Renal cortex interstitium (tissue), 11 donors: ENCODE measurements at regions not wholly inside any gene's neighbourhood (a gene's known extent, or its start where the extent isn't known, plus 50 kb on each side); places are given as distances from the start of the nearest gene placed in this dataset.
"Not testable (repeated sequence)": the region's sequence is repeated elsewhere in the genome, so short reads cannot be mapped to it uniquely, and the experiment has no call there.

Experiments
- DNase-seq, 11 donors: peaks; one replicate each; pipeline ENCODE4 v3.0.0-alpha.2; 2013; ENCODE audit warnings: low read depth in 9 of 11, low spot score in 4 of 11; ENCODE audit errors: extremely low read depth in 1 of 11

DNA sequence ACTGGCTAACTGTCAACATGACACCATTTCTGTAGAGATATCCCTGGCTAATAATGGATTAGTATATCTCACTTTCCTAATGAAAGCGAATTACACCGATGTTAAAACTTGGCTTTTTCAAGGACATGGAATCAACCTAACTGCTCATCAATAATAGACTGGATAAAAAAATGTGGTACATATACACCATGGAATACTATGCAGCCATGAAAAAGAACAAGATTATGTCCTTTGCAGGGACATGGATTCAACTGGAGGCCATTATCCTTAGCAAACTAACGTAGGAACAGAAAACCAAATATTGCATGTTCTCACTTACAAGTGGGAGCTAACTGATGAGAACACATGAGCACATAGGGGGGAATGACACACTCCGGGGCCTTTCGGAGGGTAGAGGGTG is 62.6 kb downstream of the ZIC1 start:
- no peak for DNase-seq

DNA sequence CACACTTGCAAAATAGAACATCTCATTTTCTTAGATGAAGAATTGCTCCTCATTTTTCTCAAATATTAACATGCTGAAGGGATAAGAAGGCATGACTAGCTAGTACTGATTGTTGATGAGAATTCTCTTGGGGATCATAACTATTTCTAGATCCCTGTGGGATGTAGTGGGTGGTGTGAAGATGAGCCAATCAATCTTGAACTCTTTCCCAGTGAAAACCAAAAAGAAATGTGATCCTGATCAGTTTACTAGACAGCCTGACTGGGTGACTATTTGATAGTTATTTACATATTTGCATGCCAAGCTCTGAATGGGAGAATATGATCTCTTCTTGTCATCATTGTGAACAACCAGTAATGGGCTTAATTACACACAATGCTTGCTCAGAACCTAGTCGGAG is 63.7 kb downstream of the ZIC1 start:
- no peak for DNase-seq

DNA sequence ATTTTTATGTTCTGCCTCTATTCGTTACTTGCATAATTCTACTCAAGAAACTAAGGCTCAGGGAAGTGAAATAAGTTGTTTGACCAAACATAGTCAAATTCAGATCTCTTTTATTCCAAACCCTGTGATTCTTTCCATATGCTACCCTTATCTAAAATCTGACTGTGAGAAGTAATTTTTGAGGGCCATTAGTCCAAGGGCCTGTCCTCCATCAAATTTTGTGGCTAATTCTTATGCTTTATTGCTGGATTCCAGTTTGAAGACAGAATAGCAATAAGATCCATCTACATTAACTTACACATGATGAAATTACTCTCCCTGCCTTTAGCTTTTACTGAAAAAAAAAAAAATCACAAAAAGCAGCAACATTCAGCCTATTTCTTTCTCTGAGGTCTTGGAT is 74.0 kb downstream of the ZIC1 start:
- DNase-seq = no peak

DNA sequence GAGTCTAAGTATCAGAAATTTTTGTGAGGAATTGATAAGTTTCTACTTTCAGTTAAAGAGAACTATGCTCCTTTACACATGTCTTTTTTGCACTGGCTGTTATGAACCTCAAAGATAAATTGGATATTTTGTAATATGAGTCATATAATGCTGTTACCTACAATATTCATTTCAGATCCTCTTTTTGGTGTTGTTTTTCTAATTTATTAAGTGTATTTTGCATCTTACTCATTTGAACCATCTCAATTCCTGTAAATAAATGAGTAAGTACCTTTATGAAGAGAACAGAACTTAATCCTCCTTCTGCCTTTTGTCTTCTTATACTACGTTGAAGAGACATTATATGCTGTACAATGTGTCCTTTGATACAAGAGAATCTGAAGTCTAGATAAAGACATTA is 74.4 kb downstream of the ZIC1 start:
- DNase-seq = no peak

DNA sequence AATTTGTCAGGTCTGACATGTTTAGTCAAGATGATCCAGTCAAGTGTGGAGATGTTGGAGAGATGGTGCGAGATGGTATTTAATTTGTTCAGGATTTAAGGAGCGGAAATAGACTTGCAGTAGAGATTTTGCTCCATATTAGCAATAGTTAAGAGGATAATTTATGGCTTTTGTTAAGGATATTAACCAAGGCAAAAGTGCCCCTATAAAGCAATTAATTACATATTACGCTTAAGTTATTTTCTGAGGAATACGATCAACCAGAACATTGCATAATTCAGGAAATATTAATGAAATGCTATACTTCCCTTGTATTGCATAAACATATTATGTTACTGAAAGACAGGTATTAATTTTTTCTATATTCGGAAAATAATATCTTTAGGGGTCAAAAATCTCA is 83.9 kb downstream of the ZIC1 start:
- no peak for DNase-seq

DNA sequence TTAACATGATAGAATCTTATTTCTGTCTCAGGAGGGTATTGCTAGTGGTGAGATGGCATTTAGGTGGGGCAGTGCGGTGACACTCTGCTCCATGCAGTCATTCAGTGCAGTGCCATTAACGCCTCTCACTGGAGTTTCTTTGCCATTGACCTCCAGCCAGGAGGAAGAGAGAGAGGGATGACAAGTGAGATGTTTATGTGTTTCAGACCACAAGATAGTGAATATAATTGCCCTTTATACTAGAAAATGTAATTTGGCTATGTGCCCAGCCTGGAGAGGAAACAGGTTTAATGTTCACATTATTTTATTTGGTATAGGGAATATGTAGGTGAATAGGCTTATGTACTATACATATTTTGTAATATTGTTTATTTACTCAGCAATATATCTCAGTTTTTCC is 84.5 kb downstream of the ZIC1 start:
- no peak for DNase-seq

DNA sequence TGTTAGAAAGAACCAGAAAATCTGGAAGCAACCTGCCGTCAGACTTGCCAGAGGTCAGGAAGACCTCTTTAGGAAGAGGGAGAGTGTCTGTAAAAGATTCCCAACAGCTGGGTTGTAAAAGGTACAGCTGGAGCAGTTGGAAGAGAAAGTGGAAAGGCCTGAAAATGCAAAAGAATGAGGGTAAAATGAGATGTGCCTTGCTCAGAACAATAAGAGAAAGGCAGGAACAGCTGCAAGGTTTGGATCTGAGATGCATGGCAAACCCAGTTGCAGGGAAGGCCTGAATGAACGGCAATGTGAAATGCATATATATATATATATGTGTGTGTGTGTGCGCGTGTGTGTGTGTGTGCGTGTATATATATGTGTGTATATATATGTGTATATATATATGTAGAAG is 88.1 kb downstream of the ZIC1 start:
- DNase-seq = no peak

DNA sequence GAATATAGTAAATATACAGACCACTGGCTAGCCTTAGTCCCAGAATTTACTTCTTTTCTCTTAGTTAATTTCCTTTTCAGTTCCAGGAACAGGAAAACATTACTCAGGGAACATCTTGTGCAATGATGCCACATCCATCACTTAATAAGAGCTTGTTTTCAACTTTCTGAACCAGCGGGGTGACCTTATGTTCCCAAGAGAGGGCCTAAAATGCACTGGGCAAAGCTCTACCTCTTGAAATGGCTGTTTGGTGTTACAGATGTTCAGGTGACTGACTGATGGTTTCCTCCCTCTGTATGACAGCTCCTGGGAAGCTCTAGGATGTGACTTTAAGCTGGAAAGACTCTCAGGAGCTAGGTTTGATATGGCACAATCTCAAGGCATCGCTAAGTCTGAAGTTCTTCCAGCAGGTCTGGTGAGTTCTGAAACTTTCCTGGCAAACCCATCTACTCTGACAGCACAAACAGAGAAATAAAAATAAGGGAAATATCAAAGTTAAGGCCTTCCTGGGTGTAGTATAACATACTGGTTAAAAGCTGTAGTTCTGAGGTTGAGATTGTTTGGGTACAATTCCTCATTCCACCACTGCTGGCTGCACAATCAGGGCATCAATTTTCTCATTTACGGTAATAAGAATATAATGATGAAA is 98.6 kb downstream of the ZIC1 start:
- no peak for DNase-seq

DNA sequence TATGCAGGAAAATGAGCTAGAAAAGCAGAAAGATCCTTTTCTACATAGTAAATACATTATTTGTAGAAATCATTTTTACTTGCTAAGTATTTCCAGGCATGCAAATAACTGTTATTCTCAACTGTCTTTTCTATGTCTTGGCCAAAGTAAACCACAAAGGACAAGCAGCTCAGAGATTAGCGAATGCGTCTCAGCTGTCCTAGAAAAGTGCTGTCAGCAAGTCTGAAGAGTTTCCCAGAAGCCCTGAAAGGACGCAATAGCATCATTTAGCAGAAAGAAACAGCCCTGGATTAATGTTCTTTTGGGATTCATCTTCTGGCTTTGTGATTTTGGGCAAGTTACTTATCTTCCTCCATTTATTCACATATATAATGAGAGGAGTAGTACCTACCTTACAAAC is 100.3 kb downstream of the ZIC1 start:
- no peak for DNase-seq

DNA sequence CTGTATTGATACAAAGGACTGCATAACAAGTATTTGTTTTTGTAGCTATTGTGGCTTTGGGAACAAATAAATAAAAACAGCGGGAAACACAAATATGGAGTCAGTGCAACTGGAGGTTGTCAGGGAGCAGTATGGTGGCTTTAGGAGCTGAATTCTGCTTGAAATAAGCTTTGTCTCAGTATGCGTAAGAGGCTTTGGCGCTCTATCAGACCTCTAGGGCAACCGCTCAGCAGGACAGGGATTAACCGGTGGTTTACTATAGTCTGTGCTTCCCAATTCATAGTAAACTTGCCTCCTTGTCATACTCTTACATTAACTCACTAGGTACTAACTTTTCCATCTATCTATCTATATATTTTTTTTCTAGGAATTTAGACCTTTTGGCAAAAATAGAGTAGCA is 104.6 kb downstream of the ZIC1 start:
- no peak for DNase-seq

DNA sequence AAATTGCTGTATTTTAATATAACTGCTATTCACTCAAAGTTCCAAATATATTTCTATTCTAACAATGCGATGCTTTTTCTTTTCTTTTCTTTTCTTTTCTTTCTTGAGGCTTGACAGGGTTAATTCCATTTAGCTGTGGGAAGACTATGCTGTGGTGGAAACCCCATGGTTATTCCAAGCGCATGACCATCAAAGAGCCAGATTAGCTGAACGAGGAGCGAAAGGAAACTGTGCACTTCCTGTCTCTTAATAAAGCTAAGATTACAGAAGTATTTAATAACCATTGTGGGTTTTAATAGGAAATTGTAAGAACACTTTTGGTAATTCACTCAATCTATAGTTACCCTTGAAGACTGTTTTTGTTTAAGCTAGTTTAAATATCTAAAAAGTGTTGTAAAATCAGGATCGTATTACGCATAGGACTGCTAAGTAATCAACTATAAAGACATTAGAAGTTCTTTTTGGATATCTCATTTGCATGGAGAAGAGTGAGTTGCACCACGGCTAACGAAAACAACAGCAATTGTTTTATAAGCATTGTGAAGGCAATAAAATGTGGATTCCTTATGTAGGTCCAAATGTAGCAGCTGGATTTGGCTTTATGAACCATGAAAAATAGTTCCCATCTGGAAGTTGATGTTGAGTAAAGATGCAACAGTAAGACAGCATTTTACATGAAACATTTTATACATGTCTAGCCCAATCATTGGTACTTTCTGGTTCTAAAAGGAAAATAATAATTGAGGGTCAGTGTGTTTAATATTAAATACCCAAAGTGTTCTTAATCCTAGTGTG is 105.4 kb downstream of the ZIC1 start:
- no peak for DNase-seq

DNA sequence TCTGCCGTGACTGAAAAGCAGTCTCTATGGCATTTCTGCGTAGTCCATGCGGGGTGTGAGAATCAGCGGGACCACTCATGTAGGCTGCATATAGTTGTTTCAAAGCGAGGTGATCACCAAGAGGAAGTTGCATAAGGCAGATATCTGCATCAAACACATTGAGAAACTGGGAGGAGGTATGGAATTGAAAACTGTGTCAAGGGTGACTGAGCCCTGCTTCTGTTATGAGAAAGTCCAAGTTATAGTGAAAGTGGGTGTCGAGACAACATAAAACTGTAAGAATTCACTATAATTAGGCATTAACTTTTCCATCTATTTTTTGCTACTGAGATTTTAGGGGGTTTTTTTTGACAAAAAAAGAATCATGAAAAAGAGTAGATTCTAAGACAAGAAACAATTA is 109.3 kb downstream of the ZIC1 start:
- no peak for DNase-seq

DNA sequence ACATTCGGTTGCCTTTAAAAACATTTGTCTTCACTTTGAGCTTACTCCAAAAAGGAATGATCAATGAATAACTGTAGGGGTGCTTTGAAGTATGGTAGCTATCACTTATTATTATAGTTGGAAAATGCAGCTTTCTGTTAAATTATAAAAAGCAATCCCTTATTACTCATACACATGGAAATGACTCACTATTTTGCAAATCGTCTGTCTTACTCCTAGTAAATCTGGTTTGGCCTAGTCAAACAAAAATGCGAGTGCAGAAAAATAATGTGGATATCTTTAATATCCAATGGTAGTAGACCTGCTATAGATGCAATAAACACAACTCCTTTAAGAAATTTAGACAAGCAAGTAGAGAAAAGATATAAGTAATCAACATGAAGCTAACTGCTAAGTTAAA is 112.5 kb downstream of the ZIC1 start:
- no peak for DNase-seq

DNA sequence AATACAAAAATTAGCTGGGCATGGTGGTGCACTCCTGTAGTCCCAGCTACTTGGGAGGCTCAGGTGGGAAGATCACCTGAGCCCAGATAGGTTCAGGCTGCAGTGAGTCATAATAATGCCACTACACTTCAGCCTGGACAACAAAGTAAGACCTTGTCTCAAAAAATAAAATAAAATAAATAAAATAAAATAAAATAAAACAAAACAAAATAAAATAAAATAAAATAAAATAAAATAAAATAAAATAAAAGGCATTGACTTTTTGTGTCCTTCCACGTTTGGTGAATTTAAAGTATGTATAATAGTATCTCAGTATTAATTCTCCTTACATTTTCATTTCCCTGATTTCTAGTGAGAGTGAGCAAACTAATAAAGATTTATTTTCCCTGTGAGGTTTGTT is 113.6 kb downstream of the ZIC1 start:
- DNase-seq = not testable (repeated sequence)

DNA sequence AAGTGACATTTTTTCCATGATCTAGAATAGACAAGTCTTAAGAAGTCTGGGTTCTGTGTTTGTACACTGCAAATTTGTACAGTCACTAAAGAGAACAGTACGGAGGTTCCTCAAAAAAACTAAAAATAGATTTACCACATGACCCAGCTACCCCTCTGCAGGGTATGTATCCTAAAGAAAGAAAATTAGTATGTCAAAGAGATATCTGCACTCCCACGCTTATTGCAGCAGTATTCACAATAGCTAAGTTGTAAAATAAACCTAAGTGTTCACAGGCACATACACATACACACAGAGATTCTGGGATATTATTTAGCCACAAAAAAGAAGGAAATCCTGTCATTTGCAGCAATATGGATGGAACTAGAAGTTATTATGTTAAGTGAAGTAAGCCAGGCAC is 120.4 kb downstream of the ZIC1 start:
- no peak for DNase-seq

DNA sequence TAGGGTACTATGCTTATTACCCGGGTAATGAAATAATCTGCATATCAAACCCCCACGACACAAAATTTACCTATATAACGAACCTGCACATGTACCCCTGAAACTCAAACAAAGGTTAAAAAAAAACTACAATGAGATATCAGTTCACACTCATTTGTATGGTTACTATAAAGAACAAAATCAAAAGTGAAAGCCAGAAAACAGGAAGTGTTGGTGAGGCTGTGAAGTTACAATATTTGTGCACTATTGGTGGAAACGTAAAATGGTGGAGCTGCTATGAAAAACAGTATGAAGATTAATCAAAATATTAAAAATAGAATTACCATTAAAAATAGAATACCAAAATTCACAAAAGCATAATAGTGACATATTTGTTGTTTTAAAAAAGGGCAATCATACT is 128.9 kb downstream of the ZIC1 start:
- no peak for DNase-seq

DNA sequence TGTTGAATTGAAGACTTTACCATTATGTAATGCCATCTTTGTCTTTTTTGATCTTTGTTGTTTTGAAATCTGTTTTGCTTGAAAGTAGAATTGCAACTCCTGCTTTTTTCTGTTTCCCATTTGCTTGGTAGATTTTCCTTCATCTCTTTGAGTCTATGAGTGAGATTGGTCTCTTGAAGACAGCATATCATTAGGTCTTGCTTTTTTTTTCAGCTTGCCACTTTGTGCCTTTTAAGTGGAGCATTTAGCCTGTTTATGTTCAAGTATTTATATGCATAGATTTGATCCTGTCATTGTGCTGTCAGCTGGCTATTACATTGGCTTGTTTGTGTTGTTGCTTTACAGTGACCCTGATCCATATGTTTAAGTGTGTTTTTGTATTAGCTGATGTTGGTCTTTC is 131.8 kb downstream of the ZIC1 start:
- no peak for DNase-seq

DNA sequence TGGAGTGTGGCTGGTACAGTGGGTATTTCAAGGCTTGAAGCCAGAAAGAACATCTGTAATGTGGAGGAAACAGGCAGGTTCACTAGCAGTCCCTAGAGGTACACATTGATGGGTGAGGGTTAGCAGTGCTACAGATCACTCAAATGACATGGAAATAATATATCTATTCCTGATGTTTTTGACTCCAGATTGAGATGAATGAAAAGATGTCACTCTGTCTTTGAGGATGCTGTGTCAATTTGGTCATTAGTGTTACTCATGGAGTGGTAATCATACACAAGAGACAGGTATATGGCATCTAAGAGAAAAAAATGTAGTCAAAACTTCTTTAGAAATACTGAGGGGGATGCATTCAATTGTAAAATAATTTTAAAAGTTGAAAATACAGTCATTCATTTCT is 135.1 kb downstream of the ZIC1 start:
- no peak for DNase-seq

DNA sequence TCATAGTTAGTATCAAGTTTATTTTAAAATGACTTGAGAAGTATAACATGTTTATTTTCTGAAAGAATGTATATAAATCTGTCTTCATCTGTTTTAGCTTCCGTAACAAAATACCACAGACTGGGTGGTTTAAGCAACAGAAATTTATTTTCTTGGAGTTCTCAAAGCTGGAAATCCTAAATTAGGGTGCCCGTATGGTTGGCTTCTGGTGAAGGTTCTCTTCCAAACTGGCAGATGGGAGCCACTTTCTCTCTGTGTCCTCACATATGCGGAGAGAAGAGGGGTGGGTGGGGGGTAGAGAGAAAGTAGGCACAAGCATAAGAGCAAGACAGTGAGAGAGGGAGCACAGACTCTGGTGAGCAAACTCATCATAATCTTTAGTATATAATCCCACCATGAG is 142.3 kb downstream of the ZIC1 start:
- DNase-seq = no peak

DNA sequence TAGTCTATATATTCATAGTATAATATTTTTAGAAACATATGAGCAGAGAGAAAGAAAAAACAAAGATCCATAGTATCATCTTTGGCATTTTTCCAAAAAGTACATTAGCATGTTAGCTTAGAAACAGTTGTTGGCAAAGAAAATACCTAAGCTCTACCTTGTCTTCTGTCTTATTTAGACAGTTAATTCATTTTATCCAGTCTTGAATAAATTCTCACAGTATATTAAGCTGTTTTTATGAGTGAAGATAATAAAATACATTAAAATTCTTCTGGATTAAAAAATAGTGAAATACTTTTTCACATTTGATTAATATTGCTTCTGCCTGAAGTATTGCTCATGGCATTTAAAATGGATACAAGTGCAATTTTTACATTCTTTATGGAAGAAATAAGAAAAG is 145.2 kb downstream of the ZIC1 start:
- DNase-seq = no peak

DNA sequence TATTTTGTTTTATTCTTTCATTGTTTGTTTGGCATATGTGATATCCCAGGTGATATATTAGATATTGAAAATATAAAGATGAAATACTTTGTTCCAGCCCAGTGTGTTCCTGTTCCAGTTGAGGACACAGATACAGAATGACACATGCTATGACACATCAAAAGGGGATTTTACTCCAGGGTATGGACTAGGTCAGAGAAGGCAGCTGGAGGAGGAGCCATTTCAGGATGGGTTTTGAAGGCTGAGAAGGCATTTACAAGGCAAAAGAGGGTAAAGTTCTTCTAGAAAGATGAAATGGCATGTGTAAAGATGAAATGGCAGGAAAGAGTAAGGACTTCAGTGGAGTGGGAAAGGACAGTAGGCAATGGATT is 163.8 kb downstream of the ZIC1 start:
- no peak for DNase-seq
